Fibroblast of skin of back (primary cell): ENCODE measurements at regions not wholly inside any gene's neighbourhood (a gene's known extent, or its start where the extent isn't known, plus 50 kb on each side); places are given as distances from the start of the nearest gene placed in this dataset.
"Not testable (repeated sequence)": the region's sequence is repeated elsewhere in the genome, so short reads cannot be mapped to it uniquely, and the experiment has no call there.

Source experiments
- DNase-seq: peaks from one replicate; pipeline ENCODE4 v3.0.0-alpha.2; 2013

GRCh38 chr22:49674479-49675050, 153.1 kb downstream of the BRD1 start:
- DNase-seq: no peak

GRCh38 chr22:49673048-49673447, 154.6 kb downstream of the BRD1 start:
- DNase-seq: no peak

GRCh38 chr22:49672014-49672516, 155.6 kb downstream of the BRD1 start:
- DNase-seq: no peak

- no peak for DNase-seq
Observed at GRCh38 chr22:49671331-49672013, 156.2 kb downstream of the BRD1 start.

- no peak for DNase-seq
Observed at GRCh38 chr22:49670456-49671330, 157.0 kb downstream of the BRD1 start.

- DNase-seq: not testable (repeated sequence)
Observed at GRCh38 chr22:49669969-49670455, 157.7 kb downstream of the BRD1 start.

- DNase-seq: not testable (repeated sequence)
Observed at GRCh38 chr22:49669427-49669968, 158.2 kb downstream of the BRD1 start.

- no peak for DNase-seq
Observed at GRCh38 chr22:49668402-49668801, 159.3 kb downstream of the BRD1 start.

- no peak for DNase-seq
Observed at GRCh38 chr22:49667236-49667635, 160.4 kb downstream of the BRD1 start.

GRCh38 chr22:49666146-49666809, 161.4 kb downstream of the BRD1 start:
- DNase-seq: no peak

- DNase-seq: no peak
Observed at GRCh38 chr22:49664891-49665290, 162.8 kb downstream of the BRD1 start.

- no peak for DNase-seq
Observed at GRCh38 chr22:49664371-49664881, 163.2 kb downstream of the BRD1 start.

GRCh38 chr22:49663823-49664222, 163.8 kb downstream of the BRD1 start:
- no peak for DNase-seq

GRCh38 chr22:49663311-49663711, 164.4 kb downstream of the BRD1 start:
- DNase-seq: no peak

- no peak for DNase-seq
Observed at GRCh38 chr22:49662681-49663080, 165.0 kb downstream of the BRD1 start.

- DNase-seq: no peak
Observed at GRCh38 chr22:49660794-49661781, 166.6 kb downstream of the BRD1 start.

- no peak for DNase-seq
Observed at GRCh38 chr22:49660321-49660720, 167.4 kb downstream of the BRD1 start.

GRCh38 chr22:49659924-49660315, 167.8 kb downstream of the BRD1 start:
- DNase-seq: no peak

GRCh38 chr22:49659281-49659923, 168.3 kb downstream of the BRD1 start:
- no peak for DNase-seq

GRCh38 chr22:49658902-49659280, 168.8 kb downstream of the BRD1 start:
- DNase-seq: no peak
